Thyroid gland (tissue), 4 donors: ENCODE measurements at regions not wholly inside any gene's neighbourhood (a gene's known extent, or its start where the extent isn't known, plus 50 kb on each side); places are given as distances from the start of the nearest gene placed in this dataset.

Source experiments
- CTCF ChIP-seq, 6 experiments: fragments of 200-600 bp in 3 of 6; fragments of 450-650 bp in 3 of 6; sonication (generic) in 3 of 6; IDR thresholded peaks; one replicate each; pipeline ENCODE4 v1.5.1; 2016 to 2019; ENCODE audit warnings: antibody characterized with exemption in 6 of 6, mild to moderate bottlenecking in 2 of 6, inconsistent platforms in 1 of 6, moderate library complexity in 1 of 6
- POLR2A ChIP-seq, 2 donors: fragments of 450-650 bp; IDR thresholded peaks; one replicate each; pipeline ENCODE4 v1.6.1; 2017; ENCODE audit warnings: antibody characterized with exemption in 2 of 2, mild to moderate bottlenecking in 2 of 2, moderate library complexity in 1 of 2

DNA sequence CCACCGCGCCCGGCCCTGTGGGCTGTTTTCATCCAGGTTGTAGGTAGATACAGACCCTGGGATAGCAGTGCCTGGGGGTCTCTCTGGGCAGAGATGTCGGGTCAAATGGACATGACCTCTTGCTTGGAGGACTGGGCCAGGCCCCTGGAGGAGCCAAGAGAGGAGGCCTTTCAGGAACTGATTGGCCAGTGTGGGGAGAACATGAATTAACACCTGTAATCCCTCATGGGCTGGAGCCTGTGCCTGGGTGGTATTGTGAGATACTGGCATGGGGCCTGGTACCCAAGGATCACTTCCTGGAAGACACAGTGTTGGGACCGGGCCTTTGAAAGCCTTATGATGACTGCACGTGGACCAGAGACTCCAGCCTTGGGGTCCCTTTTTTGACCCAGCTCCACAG is 158.7 kb upstream of the SKOR2 start:
- TF ChIP-seq CTCF (IDR thresholded peaks at IDR 0.05) (no peak), POLR2A (IDR thresholded peaks at IDR 0.05) (no peak)
